Brain microvascular endothelial cell (primary cell): ENCODE measurements at regions not wholly inside any gene's neighbourhood (a gene's known extent, or its start where the extent isn't known, plus 50 kb on each side); places are given as distances from the start of the nearest gene placed in this dataset.

Experiments used
- DNase-seq: peaks from one replicate; pipeline ENCODE4 v3.0.0-alpha.2; 2020
- H3K27ac ChIP-seq: fragments of 250-450 bp; sonication (Bioruptor Pico); 2 replicates; pipeline ENCODE4 v1.5.1; 2020; ENCODE audit warnings: mild to moderate bottlenecking, moderate library complexity
- H3K27me3 ChIP-seq: fragments of 250-450 bp; sonication (Bioruptor Pico); replicated peaks from 2 replicates; pipeline ENCODE4 v1.5.1; 2020; ENCODE audit warnings: mild to moderate bottlenecking
- H3K36me3 ChIP-seq: fragments of 250-450 bp; sonication (Bioruptor Pico); replicated peaks from 2 replicates; pipeline ENCODE4 v1.5.1; 2020; ENCODE audit warnings: mild to moderate bottlenecking
- H3K4me3 ChIP-seq: 2 replicates; pipeline ENCODE4 v1.5.1; 2011; ENCODE audit warnings: low read depth, mild to moderate bottlenecking, control low read depth, low read length, moderate library complexity
- in situ Hi-C: cut with HindIII; loops from 2 replicates; pipeline ENCODE4 v1.10.0; 2017; ENCODE audit warnings: low sequenced_read_pairs, low pct_ligation_motif_present
- TF ChIP-seq, protein P1 (sequence below): IDR thresholded peaks from 2 replicates; pipeline ENCODE4 v1.5.1; 2011; ENCODE audit warnings: low read depth, mild to moderate bottlenecking, moderate library complexity, low read length, control low read depth, inconsistent platforms; ENCODE audit errors: missing control alignments

DNA sequence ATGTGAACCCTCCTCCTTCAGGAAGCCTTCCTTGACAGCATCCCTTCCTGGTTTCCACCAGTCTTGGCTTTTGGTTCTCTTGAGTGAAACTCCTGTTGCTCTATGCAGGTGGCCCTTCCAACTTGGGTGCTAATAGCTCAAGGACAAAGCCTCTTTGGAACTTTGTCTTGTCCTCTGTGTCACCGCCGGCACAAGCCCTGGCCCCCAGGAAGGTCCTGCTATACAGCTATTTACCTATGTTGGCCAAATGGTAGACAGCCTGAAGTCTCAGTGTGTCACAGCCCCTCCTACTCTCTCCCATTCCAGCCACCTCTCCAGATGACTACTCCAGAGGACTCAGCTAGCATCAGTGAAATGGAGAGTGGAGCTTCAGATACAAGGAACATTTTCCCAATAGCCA lies 94.7 kb upstream of the ZNF618 start:
- H3K4me3 ChIP-seq, result no peak overlapping the region
- H3K27ac ChIP-seq, result no peak overlapping the region
- no peak for DNase-seq
- in situ Hi-C loops, result no loop called here
- H3K36me3 ChIP-seq, result no peaks in the 10 kb centered on the region
- TF ChIP-seq, protein P1, sequence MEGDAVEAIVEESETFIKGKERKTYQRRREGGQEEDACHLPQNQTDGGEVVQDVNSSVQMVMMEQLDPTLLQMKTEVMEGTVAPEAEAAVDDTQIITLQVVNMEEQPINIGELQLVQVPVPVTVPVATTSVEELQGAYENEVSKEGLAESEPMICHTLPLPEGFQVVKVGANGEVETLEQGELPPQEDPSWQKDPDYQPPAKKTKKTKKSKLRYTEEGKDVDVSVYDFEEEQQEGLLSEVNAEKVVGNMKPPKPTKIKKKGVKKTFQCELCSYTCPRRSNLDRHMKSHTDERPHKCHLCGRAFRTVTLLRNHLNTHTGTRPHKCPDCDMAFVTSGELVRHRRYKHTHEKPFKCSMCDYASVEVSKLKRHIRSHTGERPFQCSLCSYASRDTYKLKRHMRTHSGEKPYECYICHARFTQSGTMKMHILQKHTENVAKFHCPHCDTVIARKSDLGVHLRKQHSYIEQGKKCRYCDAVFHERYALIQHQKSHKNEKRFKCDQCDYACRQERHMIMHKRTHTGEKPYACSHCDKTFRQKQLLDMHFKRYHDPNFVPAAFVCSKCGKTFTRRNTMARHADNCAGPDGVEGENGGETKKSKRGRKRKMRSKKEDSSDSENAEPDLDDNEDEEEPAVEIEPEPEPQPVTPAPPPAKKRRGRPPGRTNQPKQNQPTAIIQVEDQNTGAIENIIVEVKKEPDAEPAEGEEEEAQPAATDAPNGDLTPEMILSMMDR, result no peak
- H3K27me3 ChIP-seq, result no peaks in the 10 kb centered on the region

DNA sequence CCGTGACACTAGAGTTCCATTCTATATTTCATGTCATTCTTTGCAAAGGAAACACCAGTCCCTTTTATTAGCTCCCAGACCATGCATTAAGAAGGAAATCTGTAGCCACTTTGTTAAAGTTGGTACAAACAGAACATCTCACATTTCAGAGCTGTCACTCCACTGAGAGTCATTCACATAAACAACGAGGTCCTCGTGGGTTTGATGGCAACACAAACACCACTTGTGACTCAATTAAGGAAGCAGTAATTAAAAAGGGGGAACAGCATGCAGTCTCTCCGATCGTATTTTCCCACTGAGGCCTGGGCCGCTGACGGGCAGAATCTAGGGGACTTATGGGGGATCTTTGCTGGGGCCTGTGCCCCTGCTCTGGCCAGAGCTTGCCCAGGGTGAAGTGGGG lies 94.2 kb upstream of the ZNF618 start:
- Histone ChIP-seq H3K27me3 (no peaks in the 10 kb centered on the region), H3K27ac (no peak overlapping the region), H3K36me3 (no peaks in the 10 kb centered on the region), H3K4me3 (no peak overlapping the region)
- DNase-seq, result no peak
- in situ Hi-C loops, result no loop called here
- TF ChIP-seq, protein P1, result no peak

DNA sequence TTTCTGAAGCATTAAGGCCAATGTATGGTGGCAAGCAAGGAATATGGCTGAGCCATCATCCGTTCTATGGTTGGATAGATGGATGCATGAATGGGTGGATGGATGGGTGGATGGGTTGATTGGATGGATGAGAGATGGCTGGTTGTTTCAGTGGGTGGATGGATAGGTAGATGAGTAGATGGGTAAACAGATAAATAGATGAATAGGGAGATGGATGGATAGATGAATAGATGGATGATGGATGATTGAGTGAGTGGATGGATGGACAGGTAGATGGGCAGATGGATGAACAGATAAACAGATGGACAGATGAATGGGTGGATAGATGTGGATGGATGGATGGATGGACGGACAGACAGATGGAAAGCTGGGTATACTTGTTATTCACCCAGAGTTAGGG lies 92.6 kb upstream of the ZNF618 start:
- TF ChIP-seq, protein P1, result no peak
- peaks cover 6% of the 10 kb centered on the region for H3K27me3 ChIP-seq
- no peaks in the 10 kb centered on the region for H3K36me3 ChIP-seq

DNA sequence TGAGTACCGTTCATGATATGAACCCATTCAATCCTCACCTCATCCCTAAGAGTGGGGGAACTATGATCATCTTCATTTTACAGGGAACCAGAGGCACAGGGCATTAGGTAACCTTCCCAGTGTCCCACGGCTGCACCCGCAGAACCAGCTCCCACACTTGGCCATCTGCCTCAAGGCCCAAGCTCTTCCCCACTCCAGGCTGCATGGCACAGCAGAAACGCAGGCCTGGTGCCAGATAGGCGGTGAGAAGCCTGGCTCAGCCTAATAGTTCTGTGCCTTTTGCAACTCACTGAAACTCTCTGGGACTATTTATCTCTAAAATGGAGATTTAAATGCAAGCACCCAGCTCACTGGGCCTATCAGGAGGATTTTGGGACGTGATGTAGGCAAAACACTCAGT lies 90.8 kb upstream of the ZNF618 start:
- Histone ChIP-seq H3K36me3 (no peaks in the 10 kb centered on the region), H3K4me3 (no peak overlapping the region), H3K27ac (no peak overlapping the region), H3K27me3 (peaks cover 14% of the 10 kb centered on the region)
- DNase-seq, result no peak
- TF ChIP-seq, protein P1, result no peak
- in situ Hi-C loops, result no loop called here

More for the DNA sequence above, 92.6 kb upstream of the ZNF618 start:
- DNase-seq, result no peak
- no peak overlapping the region for H3K4me3 ChIP-seq
- no peak overlapping the region for H3K27ac ChIP-seq
- in situ Hi-C loops, result no loop called here

DNA sequence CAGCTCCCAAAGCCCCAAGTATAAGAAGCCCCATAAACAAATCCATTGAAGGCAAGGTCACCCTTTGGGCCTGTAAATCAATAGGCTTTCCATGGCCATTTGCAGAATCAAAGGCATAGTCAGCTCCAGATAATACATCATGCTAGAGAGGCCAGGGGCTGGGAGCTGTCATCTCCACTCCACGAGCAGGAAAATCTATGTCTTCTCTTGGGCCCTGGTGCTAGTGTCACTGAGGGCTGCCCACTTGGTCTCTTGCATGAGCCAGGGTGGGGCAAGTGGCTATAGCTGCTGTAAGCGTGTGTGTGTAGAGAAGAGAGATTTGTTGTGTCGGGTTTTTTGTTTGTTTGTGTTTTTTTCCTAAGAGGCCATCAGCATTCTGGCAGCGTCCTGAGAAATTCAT lies 90.0 kb upstream of the ZNF618 start:
- no peak overlapping the region for H3K4me3 ChIP-seq
- H3K27ac ChIP-seq, result no peak overlapping the region
- TF ChIP-seq, protein P1, result no peak
- in situ Hi-C loops, result no loop called here
- peaks cover 14% of the 10 kb centered on the region for H3K27me3 ChIP-seq
- DNase-seq, result no peak
- no peaks in the 10 kb centered on the region for H3K36me3 ChIP-seq

DNA sequence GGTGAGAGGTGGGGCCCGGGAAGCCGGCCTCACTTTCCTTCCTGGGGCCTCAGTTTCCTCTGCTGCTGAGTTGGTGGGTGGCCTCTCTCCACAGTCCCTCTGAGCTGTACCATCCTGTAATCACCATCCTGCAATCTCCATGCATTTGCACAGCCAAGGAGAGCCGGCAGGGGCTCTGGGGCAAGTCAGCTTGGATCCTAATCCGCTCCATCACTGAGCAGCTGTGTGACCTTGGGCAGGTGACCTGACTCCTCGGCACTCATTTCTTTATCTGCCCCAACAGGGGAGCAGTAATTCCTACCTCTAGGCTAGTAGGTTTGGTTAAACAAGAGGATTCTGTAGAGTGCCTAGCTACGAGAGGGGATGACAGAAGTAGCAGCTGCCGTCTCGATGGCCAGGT lies 88.2 kb upstream of the ZNF618 start:
- in situ Hi-C loops, result no loop called here
- DNase-seq, result no peak
- H3K36me3 ChIP-seq, result no peaks in the 10 kb centered on the region
- H3K27me3 ChIP-seq, result peaks cover 14% of the 10 kb centered on the region
- TF ChIP-seq, protein P1, result no peak
- H3K27ac ChIP-seq, result no peak overlapping the region
- H3K4me3 ChIP-seq, result no peak overlapping the region
